ENCODE measurements at regions not wholly inside any gene's neighbourhood (a gene's known extent, or its start where the extent isn't known, plus 50 kb on each side); places are given as distances from the start of the nearest gene placed in this dataset.

GRCh38 chrX:94914235-94914634, 1240.2 kb downstream of the FAM133A start (continued):
- no peak for TF ChIP-seq MAX (IDR thresholded peaks at IDR 0.05)

Measured in H1 (cell line).